Glomerular visceral epithelial cell (primary cell): ENCODE measurements at regions not wholly inside any gene's neighbourhood (a gene's known extent, or its start where the extent isn't known, plus 50 kb on each side); places are given as distances from the start of the nearest gene placed in this dataset.
A peak's percentile ranks its signal among the peaks of the same experiment; 100 is the strongest.
"Not testable (repeated sequence)": the region's sequence is repeated elsewhere in the genome, so short reads cannot be mapped to it uniquely, and the experiment has no call there.

Source experiments
- DNase-seq: peaks from one replicate; pipeline ENCODE4 v3.0.0-alpha.2; 2016; ENCODE audit errors: extremely low spot score

DNA sequence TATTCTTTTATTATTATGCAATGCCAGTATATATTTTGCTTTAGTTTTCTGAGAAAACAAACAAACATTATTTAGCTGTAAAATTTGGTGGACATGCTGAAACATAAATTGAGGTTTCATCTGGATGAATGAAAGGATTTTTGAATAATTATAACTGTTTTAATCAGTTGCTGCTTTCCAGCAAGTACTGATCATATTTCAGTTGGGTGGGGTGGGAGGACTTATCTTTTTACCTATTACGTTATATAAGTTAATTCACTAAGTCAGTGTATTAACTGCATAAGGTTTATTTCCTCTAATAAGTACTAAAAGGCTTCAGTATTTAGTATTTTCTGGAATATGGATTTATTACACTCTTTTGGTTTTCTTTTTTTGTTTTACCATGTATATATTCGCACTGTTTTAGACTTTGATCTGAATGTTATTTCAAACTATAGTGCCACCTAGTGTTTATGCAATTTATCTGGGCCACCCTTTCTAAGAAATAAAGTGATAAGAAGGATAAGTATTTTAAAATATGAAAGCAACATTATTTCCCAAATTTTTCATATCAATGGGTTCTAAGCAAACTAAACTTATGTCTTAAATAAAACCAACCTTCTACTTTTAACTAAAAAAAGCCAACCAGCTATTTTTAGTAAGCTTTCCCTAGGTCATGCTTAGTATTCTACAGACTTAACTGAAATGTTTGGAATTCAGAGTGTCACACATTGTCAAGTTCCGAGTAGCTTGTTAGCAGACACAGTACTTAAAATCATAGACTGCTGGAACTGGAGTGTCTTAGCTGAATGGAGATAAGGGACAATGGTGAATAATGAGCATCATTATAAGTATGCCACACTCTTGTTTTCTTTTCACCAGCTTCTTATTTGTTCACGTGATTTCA lies 105.4 kb upstream of the MCHR2 start:
- DNase-seq: peak; percentile 30

GRCh38 chr6:100096936-100097335 lies 102.9 kb upstream of the MCHR2 start:
- no peak for DNase-seq

DNA sequence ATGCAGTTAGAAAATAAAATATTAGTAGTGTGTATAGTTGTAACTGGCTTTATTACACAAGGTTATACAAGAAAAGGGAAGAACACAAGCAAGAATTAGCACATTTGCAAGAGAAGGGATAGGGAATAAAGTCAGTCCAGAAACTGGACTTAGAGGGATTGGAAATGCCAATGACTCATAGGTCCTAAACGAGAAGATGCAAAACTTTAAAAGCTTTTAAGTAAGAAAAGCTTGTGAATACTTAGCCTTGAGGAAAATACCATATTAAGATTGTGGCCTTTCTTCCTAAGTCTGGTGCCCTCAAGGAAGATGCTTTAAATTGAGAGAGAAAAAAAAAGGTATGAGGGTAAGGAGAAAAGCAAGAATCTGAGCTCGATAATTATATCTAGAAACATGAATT lies 102.3 kb upstream of the MCHR2 start:
- DNase-seq: no peak

DNA sequence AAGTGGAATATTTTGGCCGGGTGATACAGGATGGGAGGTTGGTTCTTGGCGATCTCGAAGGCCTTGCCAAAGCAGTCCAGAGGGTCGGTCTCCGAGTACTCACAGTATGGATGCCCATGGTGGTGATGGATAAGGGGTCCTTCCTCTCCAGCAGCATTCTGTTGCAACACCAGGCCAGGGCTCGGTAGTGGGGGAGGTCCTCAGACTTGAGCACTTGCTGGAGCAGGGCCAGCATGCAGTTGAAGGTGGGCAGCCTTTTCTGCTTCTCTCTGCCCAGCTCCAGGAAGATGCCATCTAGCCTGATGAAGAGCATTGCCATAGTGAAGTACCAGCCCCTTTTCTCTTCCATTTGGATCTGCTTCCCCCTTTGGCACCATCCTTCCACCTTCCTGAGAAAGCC lies 99.4 kb upstream of the MCHR2 start:
- DNase-seq: no peak

- no peak for DNase-seq
Observed at GRCh38 chr6:100088009-100088408, 94.0 kb upstream of the MCHR2 start.

GRCh38 chr6:100084991-100085364 lies 91.0 kb upstream of the MCHR2 start:
- DNase-seq: no peak

DNA sequence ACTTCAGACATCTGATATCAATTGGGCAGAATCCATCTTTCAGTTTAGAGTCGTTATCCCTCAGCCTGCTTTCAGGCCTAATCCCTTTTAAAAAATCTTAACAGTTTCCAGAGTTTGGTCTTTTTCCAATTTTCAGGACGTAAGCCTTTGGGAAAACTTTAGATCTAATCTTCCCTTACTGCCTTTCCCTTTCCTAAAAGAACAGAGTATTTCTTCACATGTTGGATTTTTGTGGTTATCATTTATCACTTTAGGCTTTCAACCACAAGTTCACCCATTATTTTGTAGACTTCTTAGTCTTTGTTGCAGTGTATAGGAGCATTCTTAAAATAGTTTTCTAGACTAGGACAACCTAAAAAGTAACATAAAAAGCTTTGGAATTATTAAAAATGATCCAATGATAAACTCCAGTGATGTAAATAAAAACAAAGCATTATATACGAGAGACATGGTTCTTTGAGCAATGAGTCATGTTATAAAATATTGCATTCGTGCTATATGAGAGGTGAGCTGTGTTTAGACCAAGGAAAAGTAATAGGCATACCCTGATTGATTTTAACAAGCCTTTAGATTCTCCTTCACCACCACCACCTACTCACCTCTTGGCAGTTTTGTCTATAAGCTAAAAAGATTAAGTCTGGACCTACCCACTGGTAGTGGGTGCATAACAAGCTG lies 90.4 kb upstream of the MCHR2 start:
- no peak for DNase-seq

- DNase-seq: peak; percentile 26
Observed at GRCh38 chr6:100078509-100078908, 84.5 kb upstream of the MCHR2 start.

DNA sequence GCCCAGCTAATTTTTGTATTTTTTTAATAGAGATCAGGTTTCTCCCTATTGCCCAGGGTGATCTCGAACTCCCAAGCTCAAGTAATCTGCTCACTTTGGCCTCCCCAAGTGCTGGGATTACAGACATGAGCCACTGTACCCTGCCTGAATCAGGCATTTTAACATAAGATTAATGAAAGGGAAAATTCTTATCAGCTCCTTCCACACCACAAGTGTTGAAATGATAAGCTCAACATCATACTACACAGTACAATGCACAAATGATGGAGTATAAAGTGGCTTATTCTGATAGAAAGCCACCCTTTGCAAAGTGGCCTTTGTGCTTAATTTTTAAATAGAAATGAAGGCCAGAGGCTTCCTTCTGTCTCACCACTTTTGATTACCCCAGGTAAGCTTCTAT lies 71.3 kb upstream of the MCHR2 start:
- no peak for DNase-seq

DNA sequence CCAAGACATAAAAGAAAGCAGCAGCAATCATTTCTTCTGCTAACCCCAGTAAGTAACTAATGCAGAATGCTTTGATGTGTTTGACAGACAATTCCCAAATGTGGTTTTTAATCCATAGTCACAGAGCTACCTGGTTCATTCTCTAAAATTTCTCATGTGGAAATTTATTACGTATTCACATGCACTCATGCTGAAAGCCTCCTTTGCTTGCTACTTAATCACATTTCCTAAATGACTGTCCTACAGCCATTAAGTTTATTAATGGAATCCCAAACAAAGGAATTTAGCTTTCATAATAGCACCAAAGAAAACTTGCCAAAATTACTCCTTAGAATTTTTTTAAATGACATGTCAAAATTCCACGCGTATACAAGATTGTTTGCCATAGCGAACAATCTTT lies 68.6 kb upstream of the MCHR2 start:
- DNase-seq: no peak

DNA sequence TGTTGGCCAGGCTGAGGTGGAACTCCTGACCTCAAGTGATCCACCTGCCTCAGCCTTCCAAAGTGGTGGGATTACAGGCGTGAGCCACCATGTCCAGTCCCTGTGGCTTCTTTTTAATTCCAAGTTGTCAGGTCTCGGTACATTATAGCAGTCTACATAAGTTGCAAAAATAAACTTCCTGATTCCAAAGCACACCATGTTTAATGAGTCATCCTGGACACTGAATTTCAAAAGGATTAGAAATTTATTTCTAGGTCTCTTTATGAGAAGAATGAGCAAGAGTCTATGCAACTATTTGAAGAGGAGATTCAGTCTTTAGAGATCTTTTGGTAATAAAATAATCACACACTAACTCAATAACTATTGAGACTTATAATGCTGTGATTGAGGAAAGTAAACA lies 63.9 kb upstream of the MCHR2 start:
- peak; percentile 15 for DNase-seq

GRCh38 chr6:100050550-100050949 lies 56.5 kb upstream of the MCHR2 start:
- DNase-seq: no peak

DNA sequence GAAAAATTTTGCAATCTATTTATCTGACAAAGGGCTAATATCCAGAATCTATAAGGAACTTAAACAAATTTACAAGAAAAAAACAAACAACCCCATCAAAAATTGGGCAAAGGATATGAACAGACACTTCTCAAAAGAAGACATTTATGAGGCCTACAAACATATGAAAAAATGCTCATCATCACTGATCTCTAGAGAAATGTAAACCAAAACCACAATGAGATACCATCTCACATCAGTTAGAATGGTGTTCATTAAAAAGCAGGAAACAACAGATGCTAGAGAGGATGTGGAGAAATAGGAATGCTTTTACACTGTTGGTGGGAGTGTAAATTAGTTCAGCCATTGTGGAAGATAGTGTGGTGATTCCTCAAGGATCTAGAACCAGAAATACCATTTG lies 49.9 kb upstream of the MCHR2 start:
- DNase-seq: not testable (repeated sequence)
